WTC11 (cell line): ENCODE measurements at regions not wholly inside any gene's neighbourhood (a gene's known extent, or its start where the extent isn't known, plus 50 kb on each side); places are given as distances from the start of the nearest gene placed in this dataset.

Source experiments
- CREM ChIP-seq: sonication (generic); formaldehyde crosslinking; IDR thresholded peaks from 2 replicates; pipeline ENCODE4 v1.8.1; 2022; ENCODE audit warnings: mild to moderate bottlenecking, missing genetic modification reagents, moderate library complexity
- RELA ChIP-seq: sonication (generic); formaldehyde crosslinking; IDR thresholded peaks from 2 replicates; pipeline ENCODE4 v1.8.1; 2022; ENCODE audit warnings: missing genetic modification reagents, mild to moderate bottlenecking, borderline replicate concordance
- USF2 ChIP-seq: sonication (generic); formaldehyde crosslinking; IDR thresholded peaks from 2 replicates; pipeline ENCODE4 v1.8.1; 2023; ENCODE audit warnings: mild to moderate bottlenecking, missing genetic modification reagents, moderate library complexity
- ZNF281 ChIP-seq: sonication (generic); formaldehyde crosslinking; IDR thresholded peaks from 2 replicates; pipeline ENCODE4 v1.8.0; 2023; ENCODE audit warnings: mild to moderate bottlenecking, missing genetic modification reagents
- TF ChIP-seq, protein P1 (sequence below): sonication (generic); formaldehyde crosslinking; IDR thresholded peaks from 2 replicates; pipeline ENCODE4 v1.8.1; 2023; ENCODE audit warnings: mild to moderate bottlenecking, missing genetic modification reagents, borderline replicate concordance
- TF ChIP-seq, protein P2 (sequence below): fragments of 200-600 bp; IDR thresholded peaks from 2 replicates; pipeline ENCODE4 v1.8.0; 2022; ENCODE audit warnings: antibody characterized with exemption
- TF ChIP-seq, protein P3 (sequence below): sonication (generic); formaldehyde crosslinking; conservative IDR thresholded peaks from 2 replicates; pipeline ENCODE4 v1.8.1; 2023; ENCODE audit warnings: mild to moderate bottlenecking, low read depth, missing genetic modification reagents, moderate library complexity

DNA sequence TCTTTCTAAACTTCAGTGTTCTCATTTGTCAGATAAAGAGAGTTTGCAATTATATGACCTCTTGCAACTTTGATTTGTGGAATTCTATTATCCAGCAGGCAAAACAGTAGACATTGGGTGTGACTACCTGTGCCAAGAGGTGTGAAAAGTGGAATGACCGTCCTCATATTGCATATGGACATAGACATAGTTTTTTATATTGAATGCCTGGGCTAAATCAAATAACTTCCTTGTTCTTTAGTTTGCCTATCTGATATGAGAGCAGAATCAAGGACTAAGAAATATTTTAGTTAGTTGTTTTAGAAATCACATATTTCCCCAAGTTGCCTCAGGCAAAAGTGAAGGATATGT is 117.7 kb upstream of the KLF8 start:
- TF ChIP-seq, protein P1, sequence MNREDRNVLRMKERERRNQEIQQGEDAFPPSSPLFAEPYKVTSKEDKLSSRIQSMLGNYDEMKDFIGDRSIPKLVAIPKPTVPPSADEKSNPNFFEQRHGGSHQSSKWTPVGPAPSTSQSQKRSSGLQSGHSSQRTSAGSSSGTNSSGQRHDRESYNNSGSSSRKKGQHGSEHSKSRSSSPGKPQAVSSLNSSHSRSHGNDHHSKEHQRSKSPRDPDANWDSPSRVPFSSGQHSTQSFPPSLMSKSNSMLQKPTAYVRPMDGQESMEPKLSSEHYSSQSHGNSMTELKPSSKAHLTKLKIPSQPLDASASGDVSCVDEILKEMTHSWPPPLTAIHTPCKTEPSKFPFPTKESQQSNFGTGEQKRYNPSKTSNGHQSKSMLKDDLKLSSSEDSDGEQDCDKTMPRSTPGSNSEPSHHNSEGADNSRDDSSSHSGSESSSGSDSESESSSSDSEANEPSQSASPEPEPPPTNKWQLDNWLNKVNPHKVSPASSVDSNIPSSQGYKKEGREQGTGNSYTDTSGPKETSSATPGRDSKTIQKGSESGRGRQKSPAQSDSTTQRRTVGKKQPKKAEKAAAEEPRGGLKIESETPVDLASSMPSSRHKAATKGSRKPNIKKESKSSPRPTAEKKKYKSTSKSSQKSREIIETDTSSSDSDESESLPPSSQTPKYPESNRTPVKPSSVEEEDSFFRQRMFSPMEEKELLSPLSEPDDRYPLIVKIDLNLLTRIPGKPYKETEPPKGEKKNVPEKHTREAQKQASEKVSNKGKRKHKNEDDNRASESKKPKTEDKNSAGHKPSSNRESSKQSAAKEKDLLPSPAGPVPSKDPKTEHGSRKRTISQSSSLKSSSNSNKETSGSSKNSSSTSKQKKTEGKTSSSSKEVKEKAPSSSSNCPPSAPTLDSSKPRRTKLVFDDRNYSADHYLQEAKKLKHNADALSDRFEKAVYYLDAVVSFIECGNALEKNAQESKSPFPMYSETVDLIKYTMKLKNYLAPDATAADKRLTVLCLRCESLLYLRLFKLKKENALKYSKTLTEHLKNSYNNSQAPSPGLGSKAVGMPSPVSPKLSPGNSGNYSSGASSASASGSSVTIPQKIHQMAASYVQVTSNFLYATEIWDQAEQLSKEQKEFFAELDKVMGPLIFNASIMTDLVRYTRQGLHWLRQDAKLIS (CRISPR knock-in tag) = no peak
- TF ChIP-seq ZNF281 (CRISPR knock-in tag) (no peak), CREM (CRISPR knock-in tag) (no peak), USF2 (CRISPR knock-in tag) (no peak), RELA (no peak)
- TF ChIP-seq, protein P2, sequence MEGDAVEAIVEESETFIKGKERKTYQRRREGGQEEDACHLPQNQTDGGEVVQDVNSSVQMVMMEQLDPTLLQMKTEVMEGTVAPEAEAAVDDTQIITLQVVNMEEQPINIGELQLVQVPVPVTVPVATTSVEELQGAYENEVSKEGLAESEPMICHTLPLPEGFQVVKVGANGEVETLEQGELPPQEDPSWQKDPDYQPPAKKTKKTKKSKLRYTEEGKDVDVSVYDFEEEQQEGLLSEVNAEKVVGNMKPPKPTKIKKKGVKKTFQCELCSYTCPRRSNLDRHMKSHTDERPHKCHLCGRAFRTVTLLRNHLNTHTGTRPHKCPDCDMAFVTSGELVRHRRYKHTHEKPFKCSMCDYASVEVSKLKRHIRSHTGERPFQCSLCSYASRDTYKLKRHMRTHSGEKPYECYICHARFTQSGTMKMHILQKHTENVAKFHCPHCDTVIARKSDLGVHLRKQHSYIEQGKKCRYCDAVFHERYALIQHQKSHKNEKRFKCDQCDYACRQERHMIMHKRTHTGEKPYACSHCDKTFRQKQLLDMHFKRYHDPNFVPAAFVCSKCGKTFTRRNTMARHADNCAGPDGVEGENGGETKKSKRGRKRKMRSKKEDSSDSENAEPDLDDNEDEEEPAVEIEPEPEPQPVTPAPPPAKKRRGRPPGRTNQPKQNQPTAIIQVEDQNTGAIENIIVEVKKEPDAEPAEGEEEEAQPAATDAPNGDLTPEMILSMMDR = no peak
- TF ChIP-seq, protein P3, sequence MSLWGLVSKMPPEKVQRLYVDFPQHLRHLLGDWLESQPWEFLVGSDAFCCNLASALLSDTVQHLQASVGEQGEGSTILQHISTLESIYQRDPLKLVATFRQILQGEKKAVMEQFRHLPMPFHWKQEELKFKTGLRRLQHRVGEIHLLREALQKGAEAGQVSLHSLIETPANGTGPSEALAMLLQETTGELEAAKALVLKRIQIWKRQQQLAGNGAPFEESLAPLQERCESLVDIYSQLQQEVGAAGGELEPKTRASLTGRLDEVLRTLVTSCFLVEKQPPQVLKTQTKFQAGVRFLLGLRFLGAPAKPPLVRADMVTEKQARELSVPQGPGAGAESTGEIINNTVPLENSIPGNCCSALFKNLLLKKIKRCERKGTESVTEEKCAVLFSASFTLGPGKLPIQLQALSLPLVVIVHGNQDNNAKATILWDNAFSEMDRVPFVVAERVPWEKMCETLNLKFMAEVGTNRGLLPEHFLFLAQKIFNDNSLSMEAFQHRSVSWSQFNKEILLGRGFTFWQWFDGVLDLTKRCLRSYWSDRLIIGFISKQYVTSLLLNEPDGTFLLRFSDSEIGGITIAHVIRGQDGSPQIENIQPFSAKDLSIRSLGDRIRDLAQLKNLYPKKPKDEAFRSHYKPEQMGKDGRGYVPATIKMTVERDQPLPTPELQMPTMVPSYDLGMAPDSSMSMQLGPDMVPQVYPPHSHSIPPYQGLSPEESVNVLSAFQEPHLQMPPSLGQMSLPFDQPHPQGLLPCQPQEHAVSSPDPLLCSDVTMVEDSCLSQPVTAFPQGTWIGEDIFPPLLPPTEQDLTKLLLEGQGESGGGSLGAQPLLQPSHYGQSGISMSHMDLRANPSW (CRISPR knock-in tag) = no peak
